CD4-positive, alpha-beta T cell (primary cell): ENCODE measurements at regions not wholly inside any gene's neighbourhood (a gene's known extent, or its start where the extent isn't known, plus 50 kb on each side); places are given as distances from the start of the nearest gene placed in this dataset.
"Not testable (repeated sequence)": the region's sequence is repeated elsewhere in the genome, so short reads cannot be mapped to it uniquely, and the experiment has no call there.

Experiments
- ATAC-seq: fragments of 200-7000 bp; cut with Tn5 transposase; one replicate; pipeline ENCODE4 v1.10.0; 2022; ENCODE audit warnings: mild to moderate bottlenecking; ENCODE audit not compliant: poor library complexity
- CTCF ChIA-PET: fragments of 350-600 bp; sonication (Branson Sonifier 250); formaldehyde crosslinking; loops from one replicate; lab custom pipeline; 2021; ENCODE audit warnings: antibody characterized with exemption, inconsistent platforms; lab: Charles Lee
- POLR2A ChIA-PET: fragments of 350-600 bp; sonication (Branson Sonifier 250); formaldehyde crosslinking; loops from one replicate; lab custom pipeline; 2021; ENCODE audit warnings: antibody characterized with exemption, inconsistent platforms; lab: Charles Lee
- DNase-seq, 14 experiments: peaks; one replicate each; pipeline ENCODE4 v3.0.0-alpha.2; 2013 to 2020; ENCODE audit warnings: mixed read lengths in 2 of 14
- H3K27ac ChIP-seq, 2 donors: one replicate each; pipeline versions ENCODE4 v1.5.1 to v1.7.0; 2013; ENCODE audit warnings: low read length in 2 of 2, low read depth in 1 of 2, mild to moderate bottlenecking in 1 of 2
- H3K27me3 ChIP-seq, 2 experiments: 1 replicate in 1 of 2; 2 replicates in 1 of 2; pipeline versions ENCODE4 v1.6.1 to v1.7.0; 2013; ENCODE audit warnings: low read length in 2 of 2, control low read depth in 1 of 2, mild to moderate bottlenecking in 1 of 2, moderate library complexity in 1 of 2; ENCODE audit not compliant: insufficient read depth in 2 of 2, control insufficient read depth in 1 of 2
- H3K36me3 ChIP-seq: one replicate; pipeline ENCODE4 v1.6.1; 2013; ENCODE audit warnings: low read length, control low read depth; ENCODE audit not compliant: insufficient read depth
- H3K4me1 ChIP-seq: one replicate; pipeline ENCODE4 v1.6.1; 2013; ENCODE audit warnings: low read length, control low read depth; ENCODE audit not compliant: insufficient read depth
- H3K4me3 ChIP-seq: one replicate; pipeline ENCODE4 v1.5.1; 2013; ENCODE audit warnings: mild to moderate bottlenecking, low read length, moderate library complexity
- H3K9me3 ChIP-seq, 2 experiments: 1 replicate in 1 of 2; 2 replicates in 1 of 2; pipeline versions ENCODE4 v1.6.1 to v1.7.0; 2013; ENCODE audit warnings: low read length in 2 of 2, mild to moderate bottlenecking in 2 of 2, control low read depth in 1 of 2, moderate library complexity in 1 of 2; ENCODE audit not compliant: control insufficient read depth in 1 of 2, insufficient read depth in 1 of 2
- H3K27ac Mint-ChIP-seq: one replicate; pipeline ENCODE4 v1.8.0; 2020; ENCODE audit warnings: mixed read lengths
- H3K27me3 Mint-ChIP-seq: one replicate; pipeline ENCODE4 v1.8.0; 2021; ENCODE audit warnings: mixed read lengths
- H3K36me3 Mint-ChIP-seq: one replicate; pipeline ENCODE4 v1.8.0; 2021; ENCODE audit warnings: low read depth, mixed read lengths
- H3K4me1 Mint-ChIP-seq: one replicate; pipeline ENCODE4 v1.8.0; 2021; ENCODE audit warnings: low read depth, mixed read lengths
- H3K4me3 Mint-ChIP-seq: one replicate; pipeline ENCODE4 v1.8.0; 2020; ENCODE audit warnings: mild to moderate bottlenecking, mixed read lengths
- H3K9me3 Mint-ChIP-seq: one replicate; pipeline ENCODE4 v1.8.0; 2020; ENCODE audit warnings: mixed read lengths
- CTCF ChIP-seq: fragments of 200-600 bp; IDR thresholded peaks from one replicate; pipeline ENCODE4 v1.8.0; 2022; ENCODE audit warnings: antibody characterized with exemption, mild to moderate bottlenecking
- intact Hi-C, 2 experiments: fragments of 100-400 bp; cut with DNase I in 1 of 2; cut with micrococcal nuclease in 1 of 2; formaldehyde crosslinking; loops; one replicate each; pipeline versions ENCODE4 v1.15.1 to v1.9.0; 2023 to 2025; cut with DNase I, micrococcal nuclease

DNA sequence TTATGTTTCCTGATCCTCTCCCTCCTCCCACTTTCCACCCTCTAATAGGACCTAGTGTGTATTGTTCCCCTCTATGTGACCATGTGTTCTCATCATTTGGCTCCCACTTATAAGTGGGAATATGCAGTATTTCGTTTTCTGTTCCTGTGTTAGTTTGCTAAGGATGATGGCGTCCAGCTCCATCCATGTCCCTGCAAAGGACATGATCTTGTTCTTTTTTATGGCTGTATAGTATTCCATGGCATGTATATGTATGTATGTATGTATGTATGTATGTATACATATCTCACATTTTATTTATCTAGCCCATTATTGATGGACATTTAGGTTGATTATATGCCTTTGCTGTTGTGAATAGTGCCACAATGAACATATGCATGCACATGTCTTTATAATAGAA, 188.7 kb downstream of the RFPL4B start:
- Histone ChIP-seq H3K9me3 (no peaks in the 10 kb centered on the region), H3K27ac (no peak overlapping the region), H3K36me3 (no peaks in the 10 kb centered on the region), H3K27me3 (no peaks in the 10 kb centered on the region), H3K4me3 (no peak overlapping the region), H3K4me1 (no peaks in the 10 kb centered on the region)
- Mint-ChIP-seq H3K4me1 (no peaks in the 10 kb centered on the region), H3K9me3 (peaks cover 2% of the 10 kb centered on the region), H3K27ac (no peak overlapping the region), H3K27me3 (no peaks in the 10 kb centered on the region), H3K36me3 (no peaks in the 10 kb centered on the region), H3K4me3 (no peak overlapping the region)
- intact Hi-C loops: no loop called here
- no peak for TF ChIP-seq CTCF
- CTCF ChIA-PET: no interaction called here
- ATAC-seq (no peak), DNase-seq (no peak)
- POLR2A ChIA-PET: no interaction called here

- ChIA-PET CTCF (no interaction called here), POLR2A (no interaction called here)
- no peaks in the 10 kb centered on the region for H3K36me3 Mint-ChIP-seq
- TF ChIP-seq CTCF: no peak
- no peak overlapping the region for H3K4me3 Mint-ChIP-seq
- no peak overlapping the region for H3K27ac Mint-ChIP-seq
- peaks cover 0 to 6% of the 10 kb centered on the region in 2 experiments for H3K9me3 ChIP-seq
- no peaks in the 10 kb centered on the region for H3K4me1 ChIP-seq
- no peaks in the 10 kb centered on the region for H3K27me3 Mint-ChIP-seq
- H3K9me3 Mint-ChIP-seq: peaks cover 1% of the 10 kb centered on the region
- no peaks in the 10 kb centered on the region for H3K4me1 Mint-ChIP-seq
- H3K36me3 ChIP-seq: no peaks in the 10 kb centered on the region
- H3K27ac ChIP-seq: no peak overlapping the region
- H3K4me3 ChIP-seq: no peak overlapping the region
- ATAC-seq: no peak
- DNase-seq: no peak
- no peaks in the 10 kb centered on the region for H3K27me3 ChIP-seq
- intact Hi-C loops: no loop called here
Measured at GRCh38 chr6:112539355-112539754, 192.2 kb downstream of the RFPL4B start.

GRCh38 chr6:112541847-112542246, 194.7 kb downstream of the RFPL4B start:
- H3K4me3 Mint-ChIP-seq, H3K27ac ChIP-seq, H3K27me3 Mint-ChIP-seq, POLR2A ChIA-PET, H3K36me3 Mint-ChIP-seq, ATAC-seq, H3K36me3 ChIP-seq, H3K4me3 ChIP-seq, H3K9me3 ChIP-seq, DNase-seq, CTCF ChIA-PET, H3K4me1 ChIP-seq, H3K9me3 Mint-ChIP-seq, intact Hi-C loops, H3K27ac Mint-ChIP-seq, H3K4me1 Mint-ChIP-seq, H3K27me3 ChIP-seq: not testable (repeated sequence)

DNA sequence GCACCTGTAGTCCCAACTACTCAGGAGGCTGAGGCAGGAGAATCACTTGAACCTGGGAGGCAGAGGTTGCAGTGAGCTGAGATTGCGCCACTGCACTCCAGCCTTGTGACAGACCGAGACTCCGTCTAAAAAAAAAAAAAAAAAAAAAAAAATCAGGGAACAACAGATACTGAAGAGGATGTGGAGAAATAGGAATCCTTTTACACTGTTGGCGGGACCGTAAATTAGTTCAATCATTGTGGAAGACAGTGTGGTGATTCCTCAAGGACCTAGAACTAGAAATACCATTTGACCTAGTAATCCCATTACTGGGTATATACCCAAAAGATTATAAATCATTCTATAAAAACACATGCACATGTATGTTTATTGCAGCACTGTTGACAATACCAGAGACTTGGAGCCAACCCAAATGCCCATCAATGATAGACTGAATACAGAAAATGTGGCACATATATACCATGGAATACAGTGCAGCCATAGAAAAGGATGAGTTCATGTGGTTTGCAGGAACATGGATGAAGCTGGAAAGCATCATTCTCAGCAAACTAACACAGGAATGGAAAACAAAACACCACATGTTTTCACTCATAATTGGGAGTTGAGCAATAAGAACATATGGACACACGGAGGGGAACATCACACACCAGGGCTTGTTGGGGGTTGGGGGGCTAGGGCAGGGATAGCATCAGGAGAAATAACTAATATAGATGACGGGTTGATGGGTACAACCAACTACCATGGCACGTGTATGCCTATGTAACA, 200.4 kb downstream of the RFPL4B start:
- H3K27me3 Mint-ChIP-seq, intact Hi-C loops, H3K4me3 ChIP-seq, H3K4me1 Mint-ChIP-seq, H3K27me3 ChIP-seq, DNase-seq, H3K4me3 Mint-ChIP-seq, H3K9me3 ChIP-seq, H3K9me3 Mint-ChIP-seq, POLR2A ChIA-PET, H3K4me1 ChIP-seq, H3K27ac Mint-ChIP-seq, H3K27ac ChIP-seq, ATAC-seq, H3K36me3 Mint-ChIP-seq, H3K36me3 ChIP-seq: not testable (repeated sequence)
- CTCF ChIA-PET: interaction anchor here (0.7 kb wide), 1 partner anchor 294 kb away, joined by 4 read pairs; no protein-coding TSS in a partner anchor
